ENCODE measurements at regions not wholly inside any gene's neighbourhood (a gene's known extent, or its start where the extent isn't known, plus 50 kb on each side); places are given as distances from the start of the nearest gene placed in this dataset.

- FAIRE-seq (no peak), DNase-seq (ENCODE audit: low read depth, low spot score) (no peak), ATAC-seq (peak; percentile 98)
- TF ChIP-seq RAD21 (IDR thresholded peaks at IDR 0.05; ENCODE audit: insufficient read depth, low read depth, low read length) (peak; percentile 19), SMC3 (IDR thresholded peaks at IDR 0.05; ENCODE audit: borderline replicate concordance, low read length) (peak; percentile 45), HDAC2 (IDR thresholded peaks at IDR 0.05) (no peak), CTCF (IDR thresholded peaks at IDR 0.05 in 2 of 3, conservative IDR thresholded peaks at IDR 0.05 in 1 of 3; ENCODE audit: control insufficient read depth in 2 of 3, extremely low read depth in 1 of 3, insufficient read depth in 1 of 3, low read depth in 3 of 3, low read length in 3 of 3) (peak; percentile 40 to 58 (median 50)), ZBTB40 (IDR thresholded peaks at IDR 0.05; ENCODE audit: borderline replicate concordance) (no peak), ZBED1 (IDR thresholded peaks at IDR 0.05; ENCODE audit: borderline replicate concordance) (no peak), ZNF384 (IDR thresholded peaks at IDR 0.05; ENCODE audit: borderline replicate concordance, low read depth, low read length) (no peak), MYC (IDR thresholded peaks at IDR 0.05; ENCODE audit: insufficient read depth, insufficient read length, insufficient replicate concordance, low read length, severe bottlenecking) (no peak), CHD2 (IDR thresholded peaks at IDR 0.05; ENCODE audit: borderline replicate concordance, low read depth, low read length) (no peak), ETV6 (conservative IDR thresholded peaks at IDR 0.05 in 1 of 2, IDR thresholded peaks at IDR 0.05 in 1 of 2; ENCODE audit: borderline replicate concordance in 1 of 2, low read depth in 1 of 2) (no peak), JUNB (IDR thresholded peaks at IDR 0.05) (no peak)
- Histone ChIP-seq H4K20me1 (ENCODE audit: control insufficient read depth, insufficient read depth) (no peaks in the 10 kb centered on the region), H3K79me2 (ENCODE audit: control insufficient read depth, insufficient read depth, low read length) (no peaks in the 10 kb centered on the region), H3K4me3 (no peak overlapping the region), H3K4me1 (ENCODE audit: control insufficient read depth, insufficient read depth, low read length) (no peaks in the 10 kb centered on the region), H3K36me3 (ENCODE audit: control insufficient read depth in 2 of 2, insufficient read depth in 2 of 2, low read length in 1 of 2) (no peaks in the 10 kb centered on the region), H3K27ac (ENCODE audit: control insufficient read depth, insufficient read depth) (no peak overlapping the region), H3K9me3 (replicated peaks; ENCODE audit: control insufficient read depth, insufficient read depth, low read length) (no peaks in the 10 kb centered on the region), H3K4me2 (ENCODE audit: control insufficient read depth, insufficient read depth) (no peak overlapping the region), H3K27me3 (replicated peaks in 1 of 2; ENCODE audit: control insufficient read depth in 2 of 2, insufficient read depth in 2 of 2, low read length in 1 of 2) (peaks cover 0 to 1% of the 10 kb centered on the region in 2 experiments; a peak in 2 of 4 replicates), H3K9ac (ENCODE audit: control insufficient read depth, insufficient read depth, low read length) (no peak overlapping the region), H2AFZ (ENCODE audit: control insufficient read depth, low read depth, low read length) (no peak overlapping the region)
- intact Hi-C loops (cut with micrococcal nuclease; ENCODE audit: unreplicated experiment), result loop anchor here (1.0 kb wide), 1 partner anchor 150 kb away; no protein-coding TSS in a partner anchor
- CTCF ChIA-PET, result interaction anchor here (0.7 to 0.9 kb wide), 3 partner anchors 69 to 238 kb away, joined by 3 to 4 read pairs (median 3); no protein-coding TSS in a partner anchor
- BruUV-seq (replicated peaks), result no TSS peak
- SMC1A ChIA-PET (ENCODE audit: uncharacterized antibody, unreplicated experiment), result interaction anchor here (0.6 to 0.8 kb wide), 4 partner anchors 14 to 669 kb away, joined by 3 to 4 read pairs (median 3); no protein-coding TSS in a partner anchor
- in situ Hi-C loops (cut with MboI), result no loop called here
- POLR2A ChIA-PET, result no interaction called here
- 59% methylated on average over 12 of the region's 12 CpGs for WGBS (ENCODE audit: insufficient coverage, insufficient replicate concordance, low lambda C conversion rate, missing lambda C conversion rate)
- RAD21 ChIA-PET (ENCODE audit: unreplicated experiment), result no interaction called here
Observed at GRCh38 chr9:764105-764524, 77.4 kb upstream of the DMRT1 start.

All from GM12878 (cell line).